ENCODE measurements at regions not wholly inside any gene's neighbourhood (a gene's known extent, or its start where the extent isn't known, plus 50 kb on each side); places are given as distances from the start of the nearest gene placed in this dataset.

DNA sequence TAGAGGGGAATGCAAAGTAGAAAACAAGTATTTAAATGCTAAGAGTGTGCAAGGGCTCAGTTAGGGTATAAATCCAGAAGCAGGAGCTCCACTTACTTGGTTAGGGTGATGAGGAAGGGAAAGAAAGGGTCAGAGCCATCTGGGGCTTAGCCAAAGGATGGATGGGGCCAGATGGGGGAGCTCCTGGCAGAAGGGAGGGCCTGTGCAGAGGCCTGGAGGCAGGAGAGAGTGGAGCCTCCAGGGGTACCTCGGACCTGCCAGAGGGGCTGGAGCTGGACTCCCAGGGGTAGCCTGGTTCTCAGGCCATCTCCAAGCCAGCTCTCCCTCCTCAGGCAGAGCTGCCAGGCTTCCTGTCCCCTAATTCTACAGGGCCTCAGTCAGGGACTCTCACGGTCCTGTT is 506.3 kb downstream of the SHQ1 start:
- DNase-seq (ENCODE audit: low read depth in 1 of 2, low spot score in 1 of 2) (no peak), FAIRE-seq (no peak), ATAC-seq (no peak)
- 74% methylated on average over 2 of the region's 2 CpGs for WGBS (ENCODE audit: missing lambda C conversion rate)
- H3K27ac ChIP-seq = no peak overlapping the region
- ChIA-PET POLR2A (no interaction called here), CTCF (no interaction called here)
- no peak overlapping the region for H3K4me2 ChIP-seq
- peaks cover 16% of the 10 kb centered on the region; the same call in 2 of the 3 replicates for H3K4me1 ChIP-seq
- no peak overlapping the region for H3K4me3 ChIP-seq
- H3K9me3 ChIP-seq = peaks cover 5% of the 10 kb centered on the region; the same call in 1 of the 3 replicates
- TF ChIP-seq POLR2AphosphoS2 (conservative IDR thresholded peaks at IDR 0.05; ENCODE audit: low read length) (no peak), HDAC2 (IDR thresholded peaks at IDR 0.05) (no peak), ZNF302 (CRISPR knock-in tag; IDR thresholded peaks at IDR 0.05) (no peak), NFE2L2 (conservative IDR thresholded peaks at IDR 0.05; ENCODE audit: low read length) (no peak), CHD2 (IDR thresholded peaks at IDR 0.05; ENCODE audit: low read length, partially characterized antibody) (no peak), HOXB13 (CRISPR knock-in tag; IDR thresholded peaks at IDR 0.05; ENCODE audit: low read depth) (no peak), NR3C1 (IDR thresholded peaks at IDR 0.05) (no peak), SMC3 (IDR thresholded peaks at IDR 0.05) (no peak), JUN (IDR thresholded peaks at IDR 0.05) (no peak), POLR2A (IDR thresholded peaks at IDR 0.05; ENCODE audit: low read length) (no peak), HOXB5 (CRISPR knock-in tag; IDR thresholded peaks at IDR 0.05) (no peak), PHF8 (IDR thresholded peaks at IDR 0.05; ENCODE audit: borderline replicate concordance, low read depth) (no peak), BHLHE40 (IDR thresholded peaks at IDR 0.05; ENCODE audit: low read depth, low read length) (no peak), FOSB (CRISPR knock-in tag; IDR thresholded peaks at IDR 0.05) (no peak)
- TF ChIP-seq, protein P1, sequence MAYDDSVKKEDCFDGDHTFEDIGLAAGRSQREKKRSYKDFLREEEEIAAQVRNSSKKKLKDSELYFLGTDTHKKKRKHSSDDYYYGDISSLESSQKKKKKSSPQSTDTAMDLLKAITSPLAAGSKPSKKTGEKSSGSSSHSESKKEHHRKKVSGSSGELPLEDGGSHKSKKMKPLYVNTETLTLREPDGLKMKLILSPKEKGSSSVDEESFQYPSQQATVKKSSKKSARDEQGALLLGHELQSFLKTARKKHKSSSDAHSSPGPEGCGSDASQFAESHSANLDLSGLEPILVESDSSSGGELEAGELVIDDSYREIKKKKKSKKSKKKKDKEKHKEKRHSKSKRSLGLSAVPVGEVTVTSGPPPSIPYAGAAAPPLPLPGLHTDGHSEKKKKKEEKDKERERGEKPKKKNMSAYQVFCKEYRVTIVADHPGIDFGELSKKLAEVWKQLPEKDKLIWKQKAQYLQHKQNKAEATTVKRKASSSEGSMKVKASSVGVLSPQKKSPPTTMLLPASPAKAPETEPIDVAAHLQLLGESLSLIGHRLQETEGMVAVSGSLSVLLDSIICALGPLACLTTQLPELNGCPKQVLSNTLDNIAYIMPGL (CRISPR knock-in tag; IDR thresholded peaks at IDR 0.05; ENCODE audit: borderline replicate concordance) = no peak
- TF ChIP-seq, protein P2, sequence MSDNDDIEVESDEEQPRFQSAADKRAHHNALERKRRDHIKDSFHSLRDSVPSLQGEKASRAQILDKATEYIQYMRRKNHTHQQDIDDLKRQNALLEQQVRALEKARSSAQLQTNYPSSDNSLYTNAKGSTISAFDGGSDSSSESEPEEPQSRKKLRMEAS (IDR thresholded peaks at IDR 0.05) = no peak

DNA sequence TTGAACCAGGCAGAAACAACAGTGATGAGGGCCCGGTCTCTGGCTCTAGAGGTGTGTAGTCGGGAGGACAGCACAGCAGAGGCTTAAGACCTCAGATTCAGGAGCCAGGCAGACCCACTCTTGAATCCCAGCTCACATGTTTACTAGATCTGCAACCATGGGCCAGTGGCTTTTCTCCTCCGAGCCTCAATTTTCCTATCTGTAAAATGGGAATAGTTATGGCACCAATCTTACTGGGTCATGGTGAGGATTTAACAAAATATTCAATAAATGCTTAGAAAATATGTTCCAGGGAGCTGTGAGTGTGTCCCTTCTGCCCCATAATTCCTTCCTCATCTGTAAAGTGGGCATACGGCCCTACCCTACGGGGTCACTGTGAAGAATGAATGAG is 506.9 kb downstream of the SHQ1 start:
- TF ChIP-seq FOSB (CRISPR knock-in tag; IDR thresholded peaks at IDR 0.05) (no peak), KDM1A (IDR thresholded peaks at IDR 0.05; ENCODE audit: low read depth) (peak; percentile 41; the same call in 1 of the 2 replicates)
- Histone ChIP-seq H3K4me3 (no peak overlapping the region), H3K27ac (no peak overlapping the region), H3K4me2 (no peak overlapping the region), H3K9me3 (peaks cover 5% of the 10 kb centered on the region; the same call in 1 of the 3 replicates), H3K4me1 (peaks cover 16% of the 10 kb centered on the region; the same call in 2 of the 3 replicates)
- FAIRE-seq = no peak
- CTCF ChIA-PET = no interaction called here
- POLR2A ChIA-PET = no interaction called here
- no peak for DNase-seq (ENCODE audit: low read depth in 1 of 2, low spot score in 1 of 2)
- 94% methylated on average over 5 of the region's 5 CpGs for WGBS (ENCODE audit: missing lambda C conversion rate)
- ATAC-seq = no peak

DNA sequence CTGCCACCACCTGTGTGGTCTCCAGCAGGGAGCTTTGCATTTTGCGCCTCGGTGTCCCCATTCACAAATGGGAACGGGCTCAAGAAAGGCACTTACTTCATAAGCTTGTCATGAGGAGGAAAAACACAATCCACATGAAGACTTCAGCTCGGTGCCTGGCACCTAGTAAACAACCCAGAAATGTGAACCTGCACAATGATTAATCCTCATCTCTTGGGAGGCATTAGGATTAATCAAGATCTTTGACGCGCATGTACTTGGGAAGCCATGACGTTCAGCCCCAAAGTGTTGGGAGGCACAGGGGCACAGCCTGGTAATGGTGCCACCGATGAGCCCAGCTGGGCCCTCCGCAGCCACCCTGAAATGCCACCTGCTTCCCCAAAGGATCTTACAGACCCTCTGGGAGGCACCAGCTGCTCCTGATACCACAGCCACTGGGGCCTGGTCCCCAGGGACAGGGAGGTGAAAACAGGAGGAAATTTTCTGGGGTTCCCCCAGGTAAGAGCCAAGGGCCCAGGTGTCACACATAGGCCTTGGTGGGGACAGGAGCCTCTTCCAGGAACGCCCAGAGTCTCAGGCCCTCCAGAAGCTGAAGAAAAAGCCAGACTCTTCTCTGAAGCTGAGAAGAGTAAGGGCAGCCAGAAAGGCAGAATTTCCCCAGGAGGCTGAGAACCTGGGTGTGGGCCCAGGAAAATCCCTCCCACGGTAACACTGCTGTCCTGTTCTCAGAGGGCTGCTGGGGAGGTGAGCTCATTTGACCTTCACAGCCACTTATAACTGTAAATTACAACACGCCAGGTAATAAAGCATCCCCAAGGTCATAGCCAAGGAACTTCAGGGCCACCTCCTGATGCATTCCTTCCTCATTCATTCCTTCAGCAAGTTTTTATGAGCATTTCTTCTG is 507.5 kb downstream of the SHQ1 start:
- peaks cover 16% of the 10 kb centered on the region; the same call in 2 of the 3 replicates for H3K4me1 ChIP-seq
- H3K4me3 ChIP-seq = no peak overlapping the region
- no peak for TF ChIP-seq KDM5A (IDR thresholded peaks at IDR 0.05)
- TF ChIP-seq SMC3 (IDR thresholded peaks at IDR 0.05) = no peak
- TF ChIP-seq, protein P3, sequence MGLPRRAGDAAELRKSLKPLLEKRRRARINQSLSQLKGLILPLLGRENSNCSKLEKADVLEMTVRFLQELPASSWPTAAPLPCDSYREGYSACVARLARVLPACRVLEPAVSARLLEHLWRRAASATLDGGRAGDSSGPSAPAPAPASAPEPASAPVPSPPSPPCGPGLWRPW (IDR thresholded peaks at IDR 0.05) = no peak
- TF ChIP-seq HOXB13 (CRISPR knock-in tag; IDR thresholded peaks at IDR 0.05; ENCODE audit: low read depth) = no peak
- no peak for TF ChIP-seq RARB (CRISPR knock-in tag; IDR thresholded peaks at IDR 0.05)
- TF ChIP-seq MAZ (IDR thresholded peaks at IDR 0.05; ENCODE audit: borderline replicate concordance, low read depth, low read length) = no peak
- no peak for TF ChIP-seq NR3C1 (IDR thresholded peaks at IDR 0.05)
- TF ChIP-seq RAD21 (conservative IDR thresholded peaks at IDR 0.05 in 1 of 2, IDR thresholded peaks at IDR 0.05 in 1 of 2) = no peak
- TF ChIP-seq, protein P4, sequence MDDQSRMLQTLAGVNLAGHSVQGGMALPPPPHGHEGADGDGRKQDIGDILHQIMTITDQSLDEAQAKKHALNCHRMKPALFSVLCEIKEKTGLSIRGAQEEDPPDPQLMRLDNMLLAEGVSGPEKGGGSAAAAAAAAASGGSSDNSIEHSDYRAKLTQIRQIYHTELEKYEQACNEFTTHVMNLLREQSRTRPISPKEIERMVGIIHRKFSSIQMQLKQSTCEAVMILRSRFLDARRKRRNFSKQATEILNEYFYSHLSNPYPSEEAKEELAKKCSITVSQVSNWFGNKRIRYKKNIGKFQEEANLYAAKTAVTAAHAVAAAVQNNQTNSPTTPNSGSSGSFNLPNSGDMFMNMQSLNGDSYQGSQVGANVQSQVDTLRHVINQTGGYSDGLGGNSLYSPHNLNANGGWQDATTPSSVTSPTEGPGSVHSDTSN (IDR thresholded peaks at IDR 0.05) = no peak
- TF ChIP-seq CBX2 (IDR thresholded peaks at IDR 0.05; ENCODE audit: borderline replicate concordance, low read depth) = no peak
- ATAC-seq (no peak), FAIRE-seq (no peak), DNase-seq (ENCODE audit: low read depth in 1 of 2, low spot score in 1 of 2) (no peak)
- peaks cover 5% of the 10 kb centered on the region; the same call in 1 of the 3 replicates for H3K9me3 ChIP-seq
- WGBS (ENCODE audit: missing lambda C conversion rate) = 86% methylated on average over 12 of the region's 12 CpGs
- ChIA-PET CTCF (interaction anchor here (0.5 kb wide), 1 partner anchor 55 kb away, joined by 3 read pairs; no protein-coding TSS in a partner anchor), POLR2A (no interaction called here)
- H3K27ac ChIP-seq = 0 out of 6 replicates have a peak overlapping the region, but pooled peaks of 1 of the 2 experiments have one; percentile 11
- no peak overlapping the region for H3K4me2 ChIP-seq
